DOHH2 (cell line): ENCODE measurements at regions not wholly inside any gene's neighbourhood (a gene's known extent, or its start where the extent isn't known, plus 50 kb on each side); places are given as distances from the start of the nearest gene placed in this dataset.

Experiments
- H3F3A ChIP-seq: fragments of 200-600 bp; sonication (generic), shearing (Covaris generic); 2 replicates; pipeline ENCODE4 v1.6.0; 2016; ENCODE audit warnings: antibody characterized with exemption, mild to moderate bottlenecking; ENCODE audit not compliant: control insufficient read depth, insufficient read depth
- H3K27ac ChIP-seq: fragments of 200-600 bp; sonication (generic); 2 replicates; pipeline ENCODE4 v1.5.1; 2014; ENCODE audit warnings: low read depth, mild to moderate bottlenecking, low read length, moderate library complexity
- H3K27me3 ChIP-seq: fragments of 200-600 bp; sonication (generic); 2 replicates; pipeline ENCODE4 v1.6.1; 2014; ENCODE audit warnings: mild to moderate bottlenecking, low read length, mixed read lengths; ENCODE audit not compliant: control insufficient read depth
- H3K36me3 ChIP-seq: fragments of 200-600 bp; sonication (generic); 2 replicates; pipeline ENCODE4 v1.6.1; 2014; ENCODE audit warnings: mild to moderate bottlenecking, low read length, moderate library complexity, mixed read lengths; ENCODE audit not compliant: control insufficient read depth
- H3K4me1 ChIP-seq: fragments of 200-600 bp; sonication (generic); 2 replicates; pipeline ENCODE4 v1.6.1; 2014; ENCODE audit warnings: mild to moderate bottlenecking, low read length, mixed read lengths; ENCODE audit not compliant: control insufficient read depth
- H3K4me2 ChIP-seq: fragments of 200-600 bp; sonication (generic); 2 replicates; pipeline ENCODE4 v1.6.0; 2014; ENCODE audit warnings: mild to moderate bottlenecking, low read length, moderate library complexity
- H3K4me3 ChIP-seq: fragments of 200-600 bp; sonication (generic); 2 replicates; pipeline ENCODE4 v1.5.1; 2014; ENCODE audit warnings: mild to moderate bottlenecking, low read length, mixed read lengths
- H3K79me2 ChIP-seq: fragments of 200-600 bp; sonication (generic); 2 replicates; pipeline ENCODE4 v1.6.1; 2014; ENCODE audit warnings: mild to moderate bottlenecking, low read length, mixed read lengths; ENCODE audit not compliant: control insufficient read depth
- H3K9me2 ChIP-seq: fragments of 200-600 bp; sonication (generic); replicated peaks from 2 replicates; pipeline ENCODE4 v1.6.1; 2014; ENCODE audit warnings: mild to moderate bottlenecking, low read length, mixed read lengths; ENCODE audit not compliant: control insufficient read depth
- H3K9me3 ChIP-seq: fragments of 200-600 bp; sonication (generic); 2 replicates; pipeline ENCODE4 v1.6.1; 2014; ENCODE audit warnings: antibody characterized with exemption, low read length, mixed read lengths; ENCODE audit not compliant: control insufficient read depth, insufficient read depth
- H4K20me1 ChIP-seq: fragments of 200-600 bp; sonication (generic); 2 replicates; pipeline ENCODE4 v1.6.0; 2014; ENCODE audit warnings: low read depth, mild to moderate bottlenecking, antibody characterized with exemption, low read length, moderate library complexity; ENCODE audit not compliant: control insufficient read depth, insufficient read depth
- EZH2phosphoT487 ChIP-seq: fragments of 200-600 bp; sonication (generic); IDR thresholded peaks from 2 replicates; pipeline ENCODE4 v1.6.1; 2017; ENCODE audit warnings: borderline replicate concordance, mild to moderate bottlenecking, antibody characterized with exemption, low read length, moderate library complexity, mixed read lengths
- TF ChIP-seq, protein P1 (sequence below): fragments of 200-600 bp; sonication (generic); IDR thresholded peaks from one replicate; pipeline ENCODE4 v1.5.1; 2014; ENCODE audit warnings: antibody characterized with exemption, mild to moderate bottlenecking, low read depth, low read length; ENCODE audit not compliant: poor library complexity, severe bottlenecking

DNA sequence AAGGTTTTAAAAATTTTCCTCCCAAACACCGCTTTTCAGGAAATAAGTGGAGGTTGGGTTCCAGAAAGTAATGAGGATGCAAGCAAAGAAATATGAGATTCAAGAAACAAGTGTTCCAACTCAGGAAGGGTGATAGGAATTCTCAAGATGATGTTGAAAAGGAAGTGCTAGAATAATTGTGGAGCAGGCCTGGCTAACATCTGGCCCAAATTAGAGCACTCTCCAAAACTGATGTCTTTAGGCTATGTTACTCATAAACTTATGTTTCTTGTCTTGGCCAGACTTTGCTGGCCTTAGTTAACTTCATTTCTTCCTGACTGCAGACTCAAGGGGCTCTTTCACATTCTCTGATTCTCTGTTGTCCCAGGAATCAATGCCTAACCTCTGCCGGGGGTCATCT lies 116.3 kb downstream of the TMTC3 start:
- no peaks in the 10 kb centered on the region for H3K79me2 ChIP-seq
- H3F3A ChIP-seq, result no peaks in the 10 kb centered on the region
- no peaks in the 10 kb centered on the region for H3K27me3 ChIP-seq
- H3K9me2 ChIP-seq, result no peaks in the 10 kb centered on the region
- H4K20me1 ChIP-seq, result no peaks in the 10 kb centered on the region
- no peak overlapping the region for H3K4me3 ChIP-seq
- no peak overlapping the region for H3K4me2 ChIP-seq
- H3K4me1 ChIP-seq, result no peaks in the 10 kb centered on the region
- H3K9me3 ChIP-seq, result no peaks in the 10 kb centered on the region
- TF ChIP-seq, protein P1, sequence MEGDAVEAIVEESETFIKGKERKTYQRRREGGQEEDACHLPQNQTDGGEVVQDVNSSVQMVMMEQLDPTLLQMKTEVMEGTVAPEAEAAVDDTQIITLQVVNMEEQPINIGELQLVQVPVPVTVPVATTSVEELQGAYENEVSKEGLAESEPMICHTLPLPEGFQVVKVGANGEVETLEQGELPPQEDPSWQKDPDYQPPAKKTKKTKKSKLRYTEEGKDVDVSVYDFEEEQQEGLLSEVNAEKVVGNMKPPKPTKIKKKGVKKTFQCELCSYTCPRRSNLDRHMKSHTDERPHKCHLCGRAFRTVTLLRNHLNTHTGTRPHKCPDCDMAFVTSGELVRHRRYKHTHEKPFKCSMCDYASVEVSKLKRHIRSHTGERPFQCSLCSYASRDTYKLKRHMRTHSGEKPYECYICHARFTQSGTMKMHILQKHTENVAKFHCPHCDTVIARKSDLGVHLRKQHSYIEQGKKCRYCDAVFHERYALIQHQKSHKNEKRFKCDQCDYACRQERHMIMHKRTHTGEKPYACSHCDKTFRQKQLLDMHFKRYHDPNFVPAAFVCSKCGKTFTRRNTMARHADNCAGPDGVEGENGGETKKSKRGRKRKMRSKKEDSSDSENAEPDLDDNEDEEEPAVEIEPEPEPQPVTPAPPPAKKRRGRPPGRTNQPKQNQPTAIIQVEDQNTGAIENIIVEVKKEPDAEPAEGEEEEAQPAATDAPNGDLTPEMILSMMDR, result no peak
- no peak for TF ChIP-seq EZH2phosphoT487
- no peaks in the 10 kb centered on the region for H3K36me3 ChIP-seq
- no peak overlapping the region for H3K27ac ChIP-seq

DNA sequence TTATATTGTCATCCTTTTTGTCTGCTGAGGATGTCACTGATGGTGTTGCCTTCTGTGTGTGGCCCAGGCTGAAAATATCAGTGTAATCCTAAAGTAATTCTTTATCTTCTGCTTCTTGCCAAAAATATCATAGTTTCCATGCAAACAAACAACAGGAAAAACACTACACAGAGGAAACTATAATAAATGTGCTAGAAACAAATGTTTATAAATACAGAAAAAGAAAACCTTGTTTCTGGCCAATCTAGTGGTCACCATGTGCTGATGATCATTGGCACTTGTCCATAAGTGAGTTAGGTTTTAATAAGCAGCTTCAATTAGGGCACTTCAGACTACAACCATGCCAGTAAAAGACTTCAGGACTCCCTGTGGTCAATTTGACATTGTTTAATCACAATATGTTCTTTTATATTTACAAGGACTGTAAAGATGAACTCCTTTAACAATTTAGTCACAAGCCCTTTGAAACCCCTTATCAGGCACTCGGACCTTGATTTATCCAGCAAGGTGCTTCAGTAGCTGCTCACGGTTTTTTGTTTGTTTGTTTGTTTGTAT lies 124.8 kb downstream of the TMTC3 start:
- Histone ChIP-seq H3K36me3 (no peaks in the 10 kb centered on the region), H3K4me2 (no peak overlapping the region), H3K27ac (no peak overlapping the region), H3K9me3 (no peaks in the 10 kb centered on the region), H4K20me1 (no peaks in the 10 kb centered on the region), H3K27me3 (no peaks in the 10 kb centered on the region), H3K4me1 (no peaks in the 10 kb centered on the region), H3K79me2 (no peaks in the 10 kb centered on the region), H3K4me3 (no peak overlapping the region), H3K9me2 (no peaks in the 10 kb centered on the region), H3F3A (no peaks in the 10 kb centered on the region)
- no peak for TF ChIP-seq EZH2phosphoT487
- TF ChIP-seq, protein P1, result no peak

DNA sequence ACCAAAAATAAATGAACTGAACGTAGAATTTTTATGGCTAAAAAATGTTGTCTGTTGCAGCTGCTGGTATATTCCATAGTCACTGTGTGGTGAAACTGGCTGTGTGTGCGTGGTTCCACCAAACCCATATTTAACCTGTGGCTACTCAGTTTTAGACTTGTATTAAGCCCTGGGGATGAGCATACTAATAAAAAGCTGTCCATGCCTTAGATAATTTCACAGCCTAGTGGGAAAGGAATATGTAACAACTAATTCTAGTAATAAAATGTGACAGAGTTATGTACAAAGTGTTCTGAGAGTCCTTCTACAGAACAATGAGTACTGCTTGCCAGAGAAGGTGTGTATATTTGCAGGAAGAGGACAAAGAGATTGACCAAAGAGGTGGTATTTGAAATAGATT lies 125.5 kb downstream of the TMTC3 start:
- no peak overlapping the region for H3K4me3 ChIP-seq
- H4K20me1 ChIP-seq, result no peaks in the 10 kb centered on the region
- no peaks in the 10 kb centered on the region for H3K9me3 ChIP-seq
- H3K27ac ChIP-seq, result no peak overlapping the region
- H3F3A ChIP-seq, result no peaks in the 10 kb centered on the region
- no peak overlapping the region for H3K4me2 ChIP-seq
- H3K27me3 ChIP-seq, result no peaks in the 10 kb centered on the region
- no peaks in the 10 kb centered on the region for H3K9me2 ChIP-seq
- no peaks in the 10 kb centered on the region for H3K79me2 ChIP-seq
- H3K36me3 ChIP-seq, result no peaks in the 10 kb centered on the region
- H3K4me1 ChIP-seq, result no peaks in the 10 kb centered on the region
- no peak for TF ChIP-seq EZH2phosphoT487
- TF ChIP-seq, protein P1, result no peak
